NCI-H510A (cell line): ENCODE measurements at regions not wholly inside any gene's neighbourhood (a gene's known extent, or its start where the extent isn't known, plus 50 kb on each side); places are given as distances from the start of the nearest gene placed in this dataset.
A peak's percentile ranks its signal among the peaks of the same experiment; 100 is the strongest.
"Not testable (repeated sequence)": the region's sequence is repeated elsewhere in the genome, so short reads cannot be mapped to it uniquely, and the experiment has no call there.

Source experiments
- DNase-seq: peaks from one replicate; lab custom pipeline; 2025; lab: John Stamatoyannopoulos, UW

DNA sequence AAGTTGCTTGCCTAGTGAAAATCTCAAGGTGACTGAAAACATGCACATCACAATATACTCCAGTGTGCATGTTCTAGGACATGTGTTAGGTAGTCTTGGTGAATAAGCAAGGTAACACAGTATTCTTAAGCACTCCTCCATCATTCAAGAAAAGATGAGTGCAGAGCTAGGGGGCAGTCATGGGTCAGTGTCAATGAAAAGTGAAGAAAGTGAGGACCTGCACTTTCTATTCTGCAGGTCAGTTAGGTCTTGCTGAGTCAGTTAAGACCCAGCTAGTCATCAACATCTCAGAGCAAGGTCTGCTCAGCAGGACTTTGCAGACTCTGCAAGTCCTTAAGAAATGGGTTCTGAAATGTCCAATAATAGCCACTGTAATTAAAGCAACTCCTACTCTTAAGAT is 754.1 kb downstream of the TTLL7 start:
- DNase-seq: not testable (repeated sequence)

DNA sequence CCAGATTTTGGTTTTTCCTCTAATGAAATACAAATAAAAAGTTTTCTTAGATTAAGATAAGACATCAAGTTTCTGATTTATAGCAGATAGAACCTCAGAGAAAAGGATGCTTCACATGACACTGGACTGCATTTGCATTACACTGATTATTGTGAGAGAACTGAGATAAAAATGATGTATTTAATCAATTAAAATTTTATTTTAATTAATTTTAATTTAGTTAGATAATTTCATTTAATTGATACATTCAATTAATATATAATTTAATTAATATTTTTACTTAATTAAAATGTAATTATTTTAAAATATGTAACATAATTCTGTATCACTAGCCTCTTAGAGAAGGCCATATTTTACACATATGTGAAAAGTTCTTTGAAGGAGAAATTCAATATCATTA is 759.4 kb downstream of the TTLL7 start:
- not testable (repeated sequence) for DNase-seq

DNA sequence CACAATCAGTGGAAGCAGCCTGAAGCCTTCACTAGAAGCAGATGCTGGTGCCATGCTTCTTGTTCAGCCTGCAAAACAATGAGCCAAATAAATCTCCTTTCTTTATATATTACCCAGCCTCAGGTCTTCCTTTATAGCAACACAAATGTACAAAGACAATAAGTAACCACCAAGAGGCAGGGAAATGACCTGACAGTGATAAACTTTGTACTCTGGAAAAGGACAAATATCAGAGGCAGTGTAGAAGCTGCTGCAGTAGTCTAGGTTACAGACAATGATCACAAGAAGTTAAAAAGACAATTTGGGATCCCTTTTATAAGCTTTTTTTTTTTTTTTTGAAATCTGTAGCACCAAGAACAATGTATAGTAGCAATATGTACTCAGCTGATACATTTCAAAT is 760.3 kb downstream of the TTLL7 start:
- not testable (repeated sequence) for DNase-seq

GRCh38 chr1:83219788-83220187 is 779.1 kb downstream of the TTLL7 start:
- not testable (repeated sequence) for DNase-seq

DNA sequence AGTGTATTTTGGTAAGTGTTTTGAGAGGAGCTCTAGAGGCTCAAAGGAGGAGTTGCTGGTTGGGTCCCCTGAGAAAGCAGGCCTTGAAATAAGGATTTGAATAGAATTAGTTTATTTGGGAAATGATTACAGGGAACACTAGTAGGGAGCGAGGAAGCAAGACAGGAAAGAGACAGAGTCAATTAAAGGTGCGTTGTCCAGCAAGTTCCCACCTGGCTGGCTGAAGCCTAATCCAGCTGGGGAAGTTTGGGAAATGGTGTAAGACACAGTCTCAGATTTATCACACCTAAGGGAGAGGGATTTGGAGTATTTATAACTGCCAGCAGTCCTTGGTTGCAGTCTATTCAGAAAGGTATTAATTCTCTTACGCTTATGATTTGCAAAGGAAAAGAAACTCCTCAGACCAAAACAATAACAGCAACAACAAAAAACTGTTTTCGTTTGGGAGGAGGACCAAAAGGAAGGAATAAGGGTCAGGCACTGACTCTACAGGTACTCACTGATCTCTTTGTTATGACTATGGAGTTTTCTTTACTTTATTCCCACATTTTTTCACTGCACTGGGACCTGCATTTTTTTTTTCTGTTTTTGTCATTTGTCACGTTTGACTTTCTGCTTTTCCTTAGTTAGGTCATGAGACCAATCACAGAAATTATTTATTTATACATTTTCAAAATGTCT is 780.8 kb downstream of the TTLL7 start:
- not testable (repeated sequence) for DNase-seq

GRCh38 chr1:83214317-83214716 is 784.6 kb downstream of the TTLL7 start:
- not testable (repeated sequence) for DNase-seq

DNA sequence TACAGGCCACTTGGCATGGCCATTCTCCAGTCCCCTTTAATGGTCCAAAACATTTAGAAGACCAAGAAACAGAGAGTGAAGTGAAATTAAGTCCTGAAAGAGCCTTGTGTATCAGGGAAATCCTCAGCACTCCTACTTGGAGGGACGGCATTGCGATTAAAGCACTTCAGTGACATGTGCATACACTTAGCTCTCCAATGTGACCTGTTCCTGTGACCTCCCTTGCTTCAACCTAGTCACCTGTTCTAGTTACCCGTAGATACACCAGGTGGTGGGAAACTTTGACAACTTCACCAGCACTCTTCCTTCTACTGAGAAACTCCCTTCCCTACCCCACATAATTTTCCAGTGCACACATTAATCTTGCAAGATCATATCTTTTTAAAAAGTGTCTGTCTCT is 785.3 kb downstream of the TTLL7 start:
- DNase-seq: not testable (repeated sequence)

DNA sequence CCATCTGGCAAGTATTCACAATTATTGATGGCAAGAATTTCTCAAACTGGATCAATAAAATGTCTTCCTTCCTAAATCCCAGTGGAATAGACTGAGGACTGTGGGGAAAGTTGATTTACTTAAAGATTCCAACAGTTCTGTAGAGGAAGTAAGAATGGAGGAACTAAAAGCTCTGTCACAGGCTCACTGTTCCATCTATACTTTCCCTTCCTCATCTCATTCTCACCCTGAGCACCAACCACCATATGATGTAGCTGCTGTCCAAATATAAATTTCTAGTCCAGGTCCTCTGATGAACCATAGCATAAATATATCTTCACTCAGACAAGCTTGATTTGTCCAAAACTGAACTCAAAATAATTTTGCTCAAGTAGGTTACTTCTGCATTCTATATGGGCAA is 786.9 kb downstream of the TTLL7 start:
- not testable (repeated sequence) for DNase-seq

DNA sequence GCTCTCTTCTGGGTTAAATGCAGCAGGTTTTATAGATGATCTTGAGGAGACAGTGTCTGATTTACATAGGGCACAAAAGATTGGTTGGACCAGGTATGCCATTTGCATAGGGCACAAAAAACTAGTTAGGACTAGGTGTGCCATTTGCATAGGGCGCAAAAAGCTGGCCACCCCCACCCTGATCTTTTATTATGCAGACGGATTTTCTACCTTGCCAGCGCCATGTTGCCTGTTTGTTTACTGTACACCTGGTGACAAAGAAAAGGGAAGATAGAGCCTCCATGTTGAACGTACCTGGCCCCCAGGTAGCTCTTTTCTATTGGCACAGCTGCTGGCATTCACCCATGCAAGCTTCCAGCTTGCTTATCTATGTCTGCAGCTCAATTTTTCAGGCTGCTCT is 790.4 kb downstream of the TTLL7 start:
- DNase-seq: peak; percentile 37

GRCh38 chr1:83194610-83195009 is 804.3 kb downstream of the TTLL7 start:
- not testable (repeated sequence) for DNase-seq

GRCh38 chr1:83182033-83182728 is 816.8 kb downstream of the TTLL7 start:
- peak; percentile 15 for DNase-seq

DNA sequence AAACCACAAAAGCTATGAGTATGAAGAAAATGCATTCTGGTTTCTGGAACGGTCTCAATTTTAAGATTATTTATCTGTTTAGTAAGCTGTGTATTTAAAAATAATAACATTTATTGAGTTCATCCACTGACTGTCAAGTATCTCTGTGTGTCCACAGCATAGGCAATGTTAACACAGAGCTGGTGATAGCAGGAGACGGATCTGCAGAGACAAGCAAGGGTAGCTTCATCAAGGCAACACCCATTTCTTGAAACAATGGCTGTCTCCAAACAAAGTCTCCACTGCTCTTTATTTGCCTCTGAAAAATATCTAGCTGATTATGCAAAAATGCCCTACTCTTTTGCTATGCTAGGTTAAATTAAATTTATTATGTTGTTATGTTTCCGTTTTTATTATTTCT is 818.3 kb downstream of the TTLL7 start:
- peak; percentile 10 for DNase-seq

DNA sequence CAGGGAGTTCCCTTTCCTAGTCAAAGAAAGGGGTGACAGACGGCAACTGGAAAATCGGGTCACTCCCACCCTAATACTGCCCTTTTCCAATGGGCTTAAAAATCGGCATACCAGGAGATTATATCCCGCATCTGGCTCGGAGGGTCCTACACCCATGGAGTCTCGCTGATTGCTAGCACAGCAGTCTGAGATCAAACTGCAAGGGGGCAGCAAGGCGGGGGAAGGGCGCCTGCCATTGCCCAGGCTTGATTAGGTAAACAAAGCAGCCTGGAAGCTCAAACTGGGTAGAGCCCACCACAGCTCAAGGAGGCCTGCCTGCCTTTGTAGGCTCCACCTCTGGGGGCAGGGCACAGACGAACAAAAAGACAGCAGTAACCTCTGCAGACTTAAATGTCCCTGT is 831.3 kb downstream of the TTLL7 start:
- not testable (repeated sequence) for DNase-seq

DNA sequence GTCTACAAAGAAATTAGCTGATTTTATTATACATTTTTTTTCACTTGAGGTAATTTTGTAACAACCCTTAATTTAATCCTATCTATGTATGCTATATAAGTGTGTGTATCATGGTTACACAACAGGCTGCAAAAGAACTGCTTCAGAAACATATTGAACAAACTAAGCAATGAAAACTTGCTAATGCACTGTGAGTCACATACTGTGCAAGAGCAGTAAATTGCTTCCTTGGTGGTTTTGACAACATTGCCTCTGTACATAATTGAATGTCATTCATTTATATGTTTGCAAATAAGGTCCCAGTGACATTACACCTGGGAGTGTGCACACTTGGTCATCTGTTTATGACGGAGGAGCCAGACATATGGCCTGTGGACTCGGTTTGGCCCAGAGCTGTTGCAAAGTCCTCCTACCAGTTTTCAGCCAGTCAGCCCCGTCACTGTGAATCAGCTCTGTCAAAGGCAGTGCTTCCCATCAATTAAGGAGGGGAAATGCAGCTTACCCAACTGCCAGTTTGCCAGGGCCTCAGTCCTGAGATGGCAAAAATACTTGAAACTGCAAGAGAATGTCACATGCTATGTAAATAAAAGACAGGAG is 835.0 kb downstream of the TTLL7 start:
- DNase-seq: not testable (repeated sequence)

DNA sequence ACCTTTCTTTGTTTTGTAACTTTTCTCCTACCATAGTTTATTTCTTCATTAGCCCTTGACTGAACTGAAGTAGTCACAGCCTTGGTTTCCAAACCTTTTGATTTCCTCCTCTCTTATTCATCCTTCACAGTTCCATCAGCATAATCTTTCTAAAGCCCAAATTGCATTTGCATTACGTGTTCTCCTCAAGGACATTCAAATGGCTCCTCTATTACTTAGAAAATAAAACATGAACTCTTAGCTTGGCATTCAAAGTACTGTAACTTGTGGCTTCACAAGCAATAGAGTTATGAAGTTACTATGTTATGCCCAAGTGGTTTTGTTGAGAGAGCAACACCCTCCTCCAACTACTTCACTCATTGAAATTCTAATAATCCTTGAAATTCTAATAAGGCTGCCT is 840.0 kb downstream of the TTLL7 start:
- DNase-seq: not testable (repeated sequence)

- not testable (repeated sequence) for DNase-seq
These were observed 844.6 kb downstream of the TTLL7 start for GRCh38 chr1:83154306-83154705.

GRCh38 chr1:83151167-83151898 is 847.6 kb downstream of the TTLL7 start:
- peak; percentile 24 for DNase-seq

GRCh38 chr1:83150479-83150878 is 848.5 kb downstream of the TTLL7 start:
- DNase-seq: not testable (repeated sequence)

GRCh38 chr1:83145820-83146219 is 853.1 kb downstream of the TTLL7 start:
- DNase-seq: not testable (repeated sequence)

DNA sequence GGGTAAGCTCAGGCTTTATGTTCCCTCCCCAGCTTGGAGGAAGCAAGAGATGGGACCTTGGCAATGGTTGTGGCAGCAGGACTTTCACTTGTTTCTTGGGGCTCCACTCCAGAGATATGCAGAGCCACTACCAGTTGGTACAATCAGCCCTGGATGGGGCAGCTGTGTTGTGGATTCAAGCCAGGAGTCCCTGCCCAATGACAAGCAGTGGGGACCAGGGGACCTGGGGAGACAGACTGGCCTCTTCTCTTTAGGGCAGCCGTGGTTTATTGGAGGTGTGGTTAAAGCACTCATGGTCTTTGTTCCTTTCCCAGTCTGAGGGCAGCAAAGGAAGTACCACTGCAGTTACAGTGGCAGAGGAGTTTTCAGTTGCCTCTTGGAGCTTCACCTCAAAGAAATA is 856.1 kb downstream of the TTLL7 start:
- not testable (repeated sequence) for DNase-seq

DNA sequence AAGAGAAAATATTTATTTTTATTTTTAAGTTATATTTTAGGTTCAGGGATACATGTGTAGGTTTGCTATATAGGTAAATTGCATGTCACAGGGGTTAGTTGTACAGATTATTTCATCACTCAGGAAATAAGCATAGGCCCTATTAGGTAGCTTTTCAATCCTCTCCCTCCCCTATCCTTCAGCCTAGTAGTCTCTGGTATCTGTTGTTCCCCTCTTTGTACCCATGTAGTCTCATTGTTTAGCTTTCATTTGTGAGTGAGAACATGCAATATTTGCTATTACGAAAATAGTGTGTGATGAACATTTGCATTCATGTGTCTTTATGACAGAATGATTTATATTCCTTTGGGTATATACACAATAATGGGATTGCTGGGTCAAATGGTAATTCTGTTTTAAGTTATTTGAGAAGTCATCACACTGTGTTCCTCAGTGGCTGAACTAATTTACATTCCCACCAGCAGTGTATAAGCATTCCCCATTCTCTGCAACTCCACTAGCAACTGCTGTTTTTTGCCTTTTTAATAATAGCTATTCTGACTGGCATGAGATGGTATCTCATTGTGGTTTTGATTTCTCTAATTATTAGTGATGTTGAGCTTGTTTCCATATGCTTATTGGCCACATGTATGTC is 863.3 kb downstream of the TTLL7 start:
- DNase-seq: not testable (repeated sequence)
